GM10266 (cell line): ENCODE measurements at regions not wholly inside any gene's neighbourhood (a gene's known extent, or its start where the extent isn't known, plus 50 kb on each side); places are given as distances from the start of the nearest gene placed in this dataset.

ENCODE experiments used
- DNase-seq: peaks from one replicate; pipeline ENCODE4 v3.0.0; 2012; ENCODE audit errors: extremely low spot score
- CTCF ChIP-seq: IDR thresholded peaks from 2 replicates; pipeline ENCODE4 v1.5.1; 2012; ENCODE audit warnings: mild to moderate bottlenecking, low read depth; ENCODE audit not compliant: control insufficient read depth, insufficient read depth; ENCODE audit errors: missing control alignments

GRCh38 chr5:159402311-159402710, 72.0 kb upstream of the IL12B start:
- no peak for DNase-seq
- TF ChIP-seq CTCF = no peak

DNA sequence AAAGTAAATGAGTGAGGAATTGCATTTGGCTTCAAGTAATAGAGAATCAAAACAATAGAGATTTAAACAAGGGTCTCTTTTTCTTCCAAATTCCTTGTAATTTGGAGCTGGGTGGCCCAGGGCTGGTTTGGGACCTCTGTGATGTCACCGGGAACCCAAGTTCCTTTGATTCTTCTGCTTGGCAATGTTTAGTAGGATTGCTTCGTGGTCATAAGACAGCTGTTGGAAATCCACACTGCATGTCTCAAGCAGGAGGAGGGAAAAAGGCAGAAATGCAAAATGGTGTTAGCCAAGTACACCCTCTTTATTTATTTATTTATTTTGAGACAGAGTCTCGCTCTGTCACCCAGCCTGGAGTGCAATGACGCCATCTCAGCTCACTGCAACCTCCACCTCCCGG, 72.6 kb upstream of the IL12B start:
- TF ChIP-seq CTCF = no peak
- DNase-seq = no peak

- TF ChIP-seq CTCF = no peak
- DNase-seq = no peak
Observed at GRCh38 chr5:159403906-159404681, 73.8 kb upstream of the IL12B start.

DNA sequence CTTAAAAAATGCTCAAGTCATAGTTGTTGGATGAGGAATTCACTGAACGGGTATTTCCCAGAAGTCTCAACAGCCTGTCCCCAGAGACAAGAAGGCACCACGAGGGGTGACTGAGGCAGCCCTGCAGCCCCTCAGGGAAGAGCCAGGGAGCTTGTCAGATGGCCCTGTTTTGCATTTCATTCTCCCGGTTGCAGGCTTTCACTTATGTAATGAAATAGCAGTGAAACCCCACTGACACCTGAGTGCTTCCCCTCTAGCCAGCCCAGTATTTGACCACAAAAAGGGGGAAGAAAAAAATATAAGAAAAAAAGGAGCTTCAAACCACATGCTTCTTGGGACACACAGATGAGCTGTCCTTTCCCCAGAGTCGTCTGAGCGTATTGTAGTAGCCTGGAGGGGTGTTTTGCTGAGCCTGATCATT, 75.3 kb upstream of the IL12B start:
- DNase-seq = no peak
- no peak for TF ChIP-seq CTCF

DNA sequence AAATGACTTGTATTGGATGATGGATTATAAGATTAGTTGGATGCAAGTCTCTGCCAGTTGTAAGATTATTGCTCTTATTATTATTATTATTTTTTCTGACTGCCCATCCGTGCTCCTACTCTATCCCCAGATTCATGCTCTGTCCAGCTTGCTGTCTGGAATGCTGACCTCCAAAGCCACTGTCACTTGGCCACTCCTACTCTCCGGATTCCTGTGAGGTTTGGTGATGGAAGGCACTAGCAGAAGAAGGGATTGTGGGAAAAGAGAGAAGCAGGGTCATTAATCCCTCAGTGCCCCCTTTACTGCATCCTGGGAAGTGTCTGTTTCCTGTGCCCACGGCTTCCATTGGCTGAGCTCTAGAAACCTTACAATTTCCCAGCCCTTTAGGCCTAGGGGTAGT, 76.3 kb upstream of the IL12B start:
- no peak for TF ChIP-seq CTCF

DNA sequence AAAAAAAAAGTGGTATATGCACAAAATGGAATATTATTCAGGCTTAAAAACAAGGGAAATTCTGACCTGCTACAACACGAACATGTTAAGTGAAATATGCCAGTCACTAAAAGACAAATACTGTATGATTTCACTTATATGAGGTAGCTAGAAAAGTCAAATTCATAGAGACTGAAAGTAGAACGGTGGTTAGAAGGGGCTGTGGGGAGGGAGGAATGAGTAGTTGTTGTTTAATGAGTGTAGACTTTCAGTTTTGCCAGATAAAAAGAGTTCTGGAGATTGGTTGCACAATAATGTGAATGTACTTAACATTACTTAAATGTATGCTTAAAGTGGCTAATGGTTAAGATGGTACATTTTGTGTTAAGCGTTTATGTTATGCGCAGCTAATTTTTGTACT, 79.5 kb upstream of the IL12B start:
- TF ChIP-seq CTCF = no peak
- DNase-seq = no peak

More for the DNA sequence above, 76.3 kb upstream of the IL12B start:
- DNase-seq = no peak

DNA sequence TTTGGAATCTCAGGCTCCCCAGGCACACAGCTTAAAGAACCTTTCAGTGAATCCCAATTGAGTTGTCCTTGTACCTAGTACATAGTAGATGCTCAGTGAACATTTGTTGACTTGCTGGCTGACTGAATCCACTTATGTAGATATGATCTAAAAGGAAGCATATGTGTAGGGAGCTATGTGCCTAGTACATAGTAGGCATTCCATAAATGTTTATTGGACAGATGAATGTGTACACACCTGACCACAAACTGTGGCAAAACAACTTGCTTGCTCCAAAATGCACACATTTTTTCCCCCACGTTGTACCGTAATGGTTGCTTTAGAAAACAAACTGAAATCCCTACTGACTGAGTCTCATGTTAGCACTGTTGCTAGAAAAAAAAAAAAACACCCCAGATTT, 80.2 kb upstream of the IL12B start:
- DNase-seq = no peak
- no peak for TF ChIP-seq CTCF
